Fibroblast of skin of abdomen (primary cell): ENCODE measurements at regions not wholly inside any gene's neighbourhood (a gene's known extent, or its start where the extent isn't known, plus 50 kb on each side); places are given as distances from the start of the nearest gene placed in this dataset.
"Not testable (repeated sequence)": the region's sequence is repeated elsewhere in the genome, so short reads cannot be mapped to it uniquely, and the experiment has no call there.

ENCODE experiments used
- DNase-seq: peaks from one replicate; pipeline ENCODE4 v3.0.0-alpha.2; 2013

DNA sequence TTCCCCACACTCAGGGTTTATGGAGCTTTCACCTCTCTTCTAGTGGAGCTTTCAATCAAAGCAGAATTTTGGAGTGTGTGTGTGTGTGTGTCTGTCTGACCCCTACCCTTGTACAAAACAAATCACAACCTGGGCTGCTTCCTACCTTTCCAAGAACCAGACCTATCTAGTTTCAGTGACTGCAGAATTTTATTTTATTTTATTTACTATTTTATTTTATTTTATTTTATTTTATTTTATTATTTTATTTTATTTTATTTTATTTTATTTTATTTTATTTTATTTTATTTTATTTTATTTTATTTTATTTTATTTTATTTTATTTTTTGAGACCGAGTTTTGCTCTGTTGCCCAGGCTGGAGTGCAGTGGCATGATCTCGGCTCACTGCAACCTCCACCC is 151.6 kb upstream of the SEMA6A start:
- not testable (repeated sequence) for DNase-seq

DNA sequence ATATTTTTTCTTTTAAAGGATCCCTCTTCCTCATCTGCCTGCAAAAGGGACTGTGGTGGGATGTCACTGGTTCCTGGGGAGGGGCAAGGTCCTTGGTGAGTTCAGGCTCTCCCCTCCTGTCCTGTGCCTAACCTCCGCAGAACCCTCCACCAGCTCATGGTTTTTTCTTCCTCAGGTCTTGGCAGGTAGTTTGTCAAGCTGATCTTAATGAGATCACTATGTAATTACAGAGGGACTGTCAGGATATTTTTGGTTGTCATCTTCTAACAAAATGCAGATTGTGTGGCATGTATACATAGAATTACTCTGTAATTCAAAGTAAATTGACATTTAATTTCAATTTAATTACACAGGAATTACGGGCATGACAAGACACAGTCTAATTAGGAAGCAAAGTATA is 150.3 kb upstream of the SEMA6A start:
- DNase-seq = no peak

DNA sequence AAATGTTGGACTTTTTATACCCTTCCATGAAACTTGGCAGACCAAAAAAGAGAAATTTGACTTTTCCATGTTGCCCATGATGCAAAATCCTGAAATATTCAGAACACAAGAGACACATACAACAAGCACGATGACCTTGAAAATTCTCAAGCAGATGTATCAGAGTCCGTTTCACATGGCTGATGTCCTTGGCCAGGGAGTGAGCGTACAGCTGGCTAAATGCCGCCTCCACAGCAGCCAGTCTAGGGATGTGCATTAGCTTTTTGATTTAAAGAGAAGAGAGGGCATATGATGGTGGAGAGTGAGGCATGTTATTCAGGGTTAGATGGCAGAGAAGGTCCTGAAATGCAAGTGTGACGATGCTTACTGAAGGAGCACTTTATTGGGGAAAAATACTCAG is 148.0 kb upstream of the SEMA6A start:
- no peak for DNase-seq

DNA sequence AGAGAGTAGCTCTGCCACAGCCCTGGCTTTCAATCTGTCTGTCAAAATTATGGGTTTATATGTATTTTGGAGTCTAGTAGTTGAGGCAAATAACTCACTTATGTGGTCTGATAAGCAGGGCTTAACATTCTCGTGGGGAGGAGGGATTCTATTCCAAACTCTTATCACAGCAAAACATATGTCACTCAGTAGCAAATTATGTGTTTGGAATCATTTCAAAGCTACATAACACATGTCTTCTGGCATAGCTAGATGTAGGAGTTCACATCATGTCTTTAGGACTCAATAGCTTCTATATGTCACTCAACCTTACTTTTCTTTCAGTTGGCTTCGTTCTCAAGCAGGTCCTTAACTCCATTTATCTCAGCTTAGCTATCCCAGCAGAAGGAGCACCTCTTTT is 144.5 kb upstream of the SEMA6A start:
- no peak for DNase-seq

DNA sequence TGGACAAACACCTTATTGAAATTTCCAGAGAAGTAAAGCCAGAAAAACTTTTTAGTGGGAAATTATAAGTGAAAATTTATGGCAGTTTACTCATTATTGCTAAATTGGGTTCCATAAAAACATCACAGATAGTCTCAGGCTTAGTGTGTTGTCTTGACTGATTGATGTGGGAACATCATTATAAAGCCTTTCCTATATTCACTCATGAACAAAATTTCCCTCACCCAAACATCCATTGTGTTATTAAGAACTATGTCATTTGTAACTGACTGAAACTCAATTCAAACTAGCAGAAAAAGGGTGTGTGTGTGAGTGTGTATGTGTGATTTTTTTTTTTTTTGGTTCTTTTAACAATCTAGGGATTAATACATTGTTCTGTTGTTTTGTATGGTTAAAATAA is 143.7 kb upstream of the SEMA6A start:
- no peak for DNase-seq

DNA sequence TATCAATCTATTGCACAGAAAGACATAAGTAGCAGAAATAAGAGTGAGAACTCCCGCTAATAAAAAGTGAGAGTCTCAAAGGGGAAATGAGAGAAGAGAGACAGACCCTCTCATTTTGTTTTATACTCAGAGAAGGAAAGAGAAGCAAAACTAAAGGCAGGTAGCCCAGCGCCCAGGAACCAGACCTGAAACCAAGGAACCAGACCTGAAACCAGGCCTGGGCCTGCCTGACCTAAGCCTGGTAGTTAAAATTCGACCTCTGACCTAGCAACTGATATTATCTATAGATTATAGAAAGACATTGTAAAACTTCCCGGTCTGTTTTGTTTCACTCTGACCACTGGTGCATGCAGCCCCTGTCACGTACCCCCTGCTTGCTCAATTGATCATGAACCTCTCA is 134.5 kb upstream of the SEMA6A start:
- DNase-seq = no peak

DNA sequence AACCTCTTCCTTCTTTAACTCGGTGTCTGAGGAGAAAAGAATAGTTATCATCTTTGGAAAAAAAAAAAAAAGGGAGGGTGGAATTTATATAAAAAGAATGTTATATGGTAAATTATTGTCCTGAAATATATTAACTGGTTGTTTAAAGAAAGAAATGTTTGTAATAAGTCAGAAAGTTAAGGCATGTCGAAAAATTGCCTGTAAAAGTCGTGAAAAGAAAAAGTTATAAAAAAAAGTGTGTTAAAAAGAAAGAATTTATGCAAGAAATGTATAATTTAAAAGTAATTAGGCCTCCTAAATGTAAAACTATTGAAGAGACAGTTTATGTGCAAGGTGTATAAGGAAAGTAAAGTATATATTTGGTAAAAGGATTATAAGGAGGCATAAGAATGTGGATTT is 130.5 kb upstream of the SEMA6A start:
- DNase-seq = not testable (repeated sequence)

DNA sequence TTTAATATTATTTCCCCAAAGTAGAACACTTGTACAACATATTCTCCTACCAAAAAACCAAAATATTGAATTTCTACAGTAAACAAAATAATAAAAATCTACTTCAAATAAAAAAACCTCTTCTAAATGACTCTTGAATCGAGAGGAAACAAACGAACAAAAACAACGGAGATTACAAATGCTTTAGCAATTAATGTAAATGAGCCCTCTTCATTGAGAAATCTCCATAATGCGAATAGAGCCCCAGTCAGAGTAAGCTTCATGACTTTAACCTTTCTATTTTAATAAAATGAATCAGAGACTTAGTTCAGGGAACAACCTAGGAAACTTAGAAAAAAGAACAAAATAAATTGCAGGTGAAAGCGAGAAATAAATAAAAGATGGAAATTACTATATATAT is 129.3 kb upstream of the SEMA6A start:
- DNase-seq = no peak

DNA sequence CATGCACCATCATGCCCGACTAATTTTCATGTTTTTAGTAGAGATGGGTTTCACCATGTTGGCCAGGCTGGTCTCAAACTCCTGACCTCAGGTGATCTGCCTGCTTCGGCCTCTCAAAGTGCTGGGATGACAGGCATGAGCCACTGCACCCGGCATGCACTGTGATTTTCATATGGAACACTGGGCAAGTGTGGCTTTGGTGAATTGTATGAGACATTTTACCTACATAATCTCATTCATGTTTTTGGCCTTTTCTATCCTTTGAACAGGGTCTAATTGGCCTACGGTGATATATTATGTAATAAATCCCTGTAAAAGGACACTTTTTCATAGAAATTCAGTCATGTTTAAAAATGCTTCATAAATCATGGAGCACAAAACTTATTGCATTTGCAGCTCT is 128.7 kb upstream of the SEMA6A start:
- DNase-seq = no peak

DNA sequence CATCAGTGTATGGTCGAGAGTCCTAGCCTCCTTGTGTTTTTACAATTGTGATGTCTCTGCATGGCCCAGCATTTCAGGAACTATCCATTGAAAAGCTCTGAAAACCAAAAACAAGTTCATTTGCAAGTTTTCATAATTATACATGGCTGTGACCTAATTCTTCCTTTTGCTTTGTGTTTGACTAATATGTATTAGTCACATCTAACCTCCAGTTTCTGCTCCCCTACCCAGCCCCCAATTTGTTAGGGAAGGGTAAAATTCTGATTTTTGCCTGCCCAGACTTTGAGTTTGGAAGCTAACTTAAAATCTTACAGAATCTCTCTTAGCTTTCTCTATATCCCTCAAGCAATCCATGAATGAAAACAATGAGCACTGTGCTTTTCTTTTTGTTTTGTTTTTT is 128.2 kb upstream of the SEMA6A start:
- DNase-seq = no peak

DNA sequence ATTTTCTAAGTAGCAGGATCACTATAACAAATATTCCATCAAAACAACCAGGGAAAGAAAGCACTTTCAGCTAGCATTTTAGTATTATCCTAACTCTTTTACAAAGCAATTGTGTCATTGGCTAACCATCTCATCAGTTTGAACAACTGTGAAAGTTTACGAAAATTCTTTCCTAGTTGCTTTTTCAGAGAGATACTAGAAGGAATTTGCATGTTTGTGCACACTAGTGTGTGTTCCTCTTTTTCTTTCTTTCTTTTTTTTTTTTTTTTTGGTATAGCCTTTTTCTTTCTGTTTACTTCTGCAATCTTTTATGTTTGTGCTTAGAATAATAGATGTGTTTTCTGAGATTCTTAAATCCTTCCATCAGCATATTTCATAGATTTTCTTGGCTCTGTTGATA is 124.7 kb upstream of the SEMA6A start:
- no peak for DNase-seq

DNA sequence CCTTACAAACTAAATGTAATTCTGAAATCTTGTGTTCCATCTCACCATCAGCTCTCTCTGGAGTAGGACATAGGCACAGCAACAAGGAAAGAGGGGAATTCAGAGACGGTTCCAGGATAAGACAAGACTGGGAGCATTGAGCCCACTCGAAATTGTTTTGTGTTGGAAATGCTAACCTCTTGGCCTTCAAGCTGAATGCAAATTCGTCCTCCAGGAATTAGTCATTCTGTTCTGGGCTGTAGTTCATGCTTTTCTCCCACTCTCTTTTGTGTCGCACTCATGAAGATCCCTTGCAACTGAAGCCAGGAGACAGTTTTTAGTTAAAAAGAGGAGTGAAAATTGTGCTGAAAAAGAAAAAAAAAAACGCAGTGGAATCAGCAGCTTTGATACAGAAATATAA is 121.7 kb upstream of the SEMA6A start:
- DNase-seq = no peak

DNA sequence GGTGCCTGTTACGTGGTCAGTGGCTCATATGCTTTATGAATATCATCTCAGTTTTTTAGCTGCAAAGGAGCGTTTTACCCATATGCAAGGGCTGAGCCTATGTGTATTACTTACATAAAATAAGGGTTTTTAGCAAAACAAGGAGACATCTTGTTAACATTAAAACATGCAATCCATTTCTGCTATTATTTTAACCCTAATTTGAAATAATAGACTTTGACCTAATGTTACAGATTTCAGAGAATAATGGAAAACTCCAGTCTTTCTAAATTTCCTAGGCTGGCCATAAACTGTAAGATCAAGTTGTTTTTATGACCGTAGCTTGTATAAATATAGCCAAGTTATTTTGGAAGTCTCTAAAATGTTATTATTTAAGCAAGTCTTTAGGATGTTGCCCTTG is 121.1 kb upstream of the SEMA6A start:
- DNase-seq = no peak

DNA sequence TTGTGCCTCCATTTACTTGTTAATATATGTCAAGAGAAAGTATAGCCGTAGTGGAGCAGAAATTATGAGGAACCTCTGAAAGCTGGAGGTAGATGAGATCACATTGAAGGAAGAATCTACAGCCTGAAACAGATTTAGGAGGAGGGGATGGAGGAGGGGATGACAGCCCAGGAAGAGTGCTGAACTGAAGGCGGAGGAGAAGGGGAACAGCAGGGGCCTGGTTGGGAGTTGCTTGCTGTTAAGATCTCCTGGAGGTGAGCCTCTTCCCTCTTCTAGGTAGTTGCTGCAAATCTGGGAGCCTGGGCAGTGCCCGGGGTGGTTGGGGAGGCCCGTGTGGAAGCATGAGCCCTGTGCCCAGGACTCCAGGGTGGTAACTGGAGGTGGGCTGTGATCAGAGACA is 111.8 kb upstream of the SEMA6A start:
- no peak for DNase-seq

DNA sequence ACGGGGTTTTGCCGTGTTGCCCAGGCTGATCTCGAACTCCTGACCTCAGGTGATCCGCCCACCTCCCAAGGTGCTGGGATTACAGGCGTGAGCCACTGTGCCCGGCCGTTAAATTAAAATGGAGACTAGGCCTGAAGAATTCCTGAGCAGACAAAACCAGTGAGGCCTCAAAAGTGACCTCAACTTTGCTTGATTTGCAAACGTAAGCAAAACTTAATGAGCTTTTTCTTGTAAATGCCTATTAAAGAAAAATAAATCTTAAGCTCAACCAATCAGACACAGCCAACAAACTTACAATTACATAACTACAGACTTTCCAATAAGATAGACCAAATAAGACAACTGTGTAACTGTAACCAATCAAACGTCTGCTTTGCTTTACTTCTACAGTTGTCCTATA is 111.3 kb upstream of the SEMA6A start:
- DNase-seq = no peak

DNA sequence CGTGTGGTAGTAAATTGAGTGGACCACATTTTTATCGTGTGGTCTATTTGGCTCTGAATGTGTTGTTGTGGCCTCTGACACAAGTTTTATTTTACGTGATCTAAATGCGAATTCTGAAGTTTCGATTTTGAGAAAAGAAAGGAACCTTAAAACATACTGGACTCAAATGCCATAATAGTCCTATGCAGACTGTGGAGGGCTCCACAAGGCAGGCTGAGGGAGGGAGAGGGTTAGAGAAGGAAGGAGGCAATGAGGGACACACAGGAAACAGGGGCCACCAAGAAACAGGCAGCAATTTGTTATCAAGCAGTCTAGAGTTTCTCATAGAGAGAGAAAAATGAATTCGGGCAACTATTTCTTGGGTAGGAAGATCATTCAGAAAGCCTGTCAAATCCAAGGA is 110.4 kb upstream of the SEMA6A start:
- no peak for DNase-seq

DNA sequence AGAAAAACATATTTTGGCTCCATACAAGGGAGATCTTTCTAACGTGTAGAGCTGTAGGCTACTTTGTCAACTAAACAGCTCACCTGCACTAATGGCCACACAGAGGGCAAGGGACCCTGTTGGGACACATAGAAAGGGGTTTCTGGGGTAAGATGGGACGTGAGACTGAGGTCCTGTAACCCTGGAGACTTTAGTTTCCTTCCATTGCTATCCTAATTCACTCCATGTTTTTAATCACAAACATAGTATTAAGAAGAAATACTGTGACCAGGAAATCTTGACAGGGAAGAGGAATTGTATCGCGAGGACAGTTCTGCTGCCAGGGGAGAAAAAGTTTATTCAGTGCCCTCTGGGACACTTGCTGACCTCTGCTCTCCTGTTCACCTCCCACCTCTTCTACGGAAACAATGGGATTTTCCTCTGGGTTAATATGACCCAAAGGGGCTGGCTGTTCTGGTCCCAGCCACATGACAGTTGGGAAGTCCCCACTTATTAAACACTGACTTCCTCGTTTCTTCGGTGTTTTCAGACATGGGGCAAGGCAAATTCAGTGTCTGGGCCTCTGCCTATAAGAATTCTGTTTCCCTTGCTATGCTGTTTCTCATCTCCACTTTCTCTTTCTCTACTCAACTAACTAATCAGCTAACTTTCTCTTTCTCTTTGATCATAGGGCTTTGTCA is 106.9 kb upstream of the SEMA6A start:
- no peak for DNase-seq

DNA sequence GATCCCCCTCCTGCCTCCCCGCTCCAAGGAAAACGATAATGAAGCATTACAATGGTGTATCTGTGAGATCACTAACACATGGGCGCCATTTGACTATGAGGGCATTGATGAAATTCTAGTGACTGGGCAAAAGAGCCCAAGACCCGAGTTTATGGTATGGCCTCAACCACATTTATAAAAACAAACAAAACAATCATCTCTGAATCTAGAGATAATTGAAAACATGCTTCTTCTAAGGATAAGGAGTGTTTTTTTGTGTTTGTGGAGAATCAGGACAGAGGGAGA is 100.9 kb upstream of the SEMA6A start:
- peak; percentile 0 for DNase-seq

DNA sequence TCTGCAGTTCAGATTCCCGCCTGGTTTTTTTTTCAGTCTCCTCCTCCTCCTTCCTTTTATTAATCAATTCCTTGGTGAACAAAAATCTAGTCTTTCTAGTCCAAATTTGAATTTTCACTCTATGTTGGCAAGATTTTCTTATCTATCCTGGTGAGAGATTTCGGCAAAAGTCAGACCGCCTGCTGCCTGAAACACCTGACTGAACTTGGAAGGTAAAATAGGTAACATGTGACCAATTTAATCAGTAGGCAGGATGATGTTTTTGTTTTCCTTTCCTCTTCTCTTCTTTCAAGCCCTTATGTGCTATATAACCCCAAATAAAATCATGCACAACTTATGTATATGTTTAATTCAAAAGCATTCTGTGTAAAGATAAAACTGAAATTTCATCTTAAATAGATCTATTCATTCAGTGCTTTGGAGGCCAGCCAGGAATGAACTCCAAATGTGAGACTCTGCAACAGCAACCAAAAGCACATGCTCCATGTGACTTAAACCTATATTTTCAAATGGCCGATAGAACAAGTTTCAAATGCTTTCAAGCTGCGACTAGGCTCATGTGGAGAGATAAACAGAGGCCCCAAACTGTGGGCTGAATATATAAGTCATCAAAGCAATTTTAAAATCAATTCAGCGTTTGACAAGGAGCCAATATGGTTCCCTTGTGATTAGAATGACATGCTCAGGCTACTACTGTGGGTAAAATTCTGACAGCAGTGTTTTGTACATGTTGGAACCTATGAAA is 100.4 kb upstream of the SEMA6A start:
- DNase-seq = no peak

DNA sequence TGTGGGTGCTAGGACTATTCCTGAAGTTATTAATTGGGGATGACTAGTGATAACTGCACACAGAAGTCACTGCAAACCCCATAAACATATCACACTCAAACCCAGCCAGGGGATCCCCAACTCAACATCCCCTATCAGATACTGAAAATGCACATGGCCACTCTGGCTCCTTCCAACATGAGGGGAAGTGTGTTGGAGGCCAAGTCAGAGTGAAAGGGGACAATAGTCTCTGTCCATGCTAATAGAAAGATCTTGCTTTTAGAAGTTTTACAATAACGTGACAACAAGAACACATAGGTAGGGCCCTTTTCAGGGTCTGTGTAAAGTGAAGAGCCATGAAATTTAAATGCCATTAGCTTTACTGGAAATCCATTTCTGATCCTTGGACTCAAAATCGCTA is 98.8 kb upstream of the SEMA6A start:
- DNase-seq = no peak

DNA sequence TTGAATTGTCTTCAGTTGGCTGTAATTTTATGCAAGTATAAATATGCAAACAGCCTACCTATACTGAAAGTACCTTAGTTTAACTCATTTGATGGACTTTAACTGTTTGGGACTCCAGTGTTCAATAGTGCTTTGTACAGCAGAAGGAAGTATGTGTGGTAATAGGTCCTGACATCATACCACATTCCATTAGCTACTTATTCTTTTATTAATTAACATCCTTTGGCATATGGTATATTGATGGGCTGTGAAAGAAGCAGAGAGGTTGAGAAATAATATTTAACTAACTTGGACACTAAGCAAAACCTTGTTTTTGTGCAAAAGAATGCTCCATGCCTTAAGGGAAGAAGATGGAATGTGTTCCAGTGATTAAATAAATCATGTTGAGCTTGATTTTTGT is 97.6 kb upstream of the SEMA6A start:
- no peak for DNase-seq

DNA sequence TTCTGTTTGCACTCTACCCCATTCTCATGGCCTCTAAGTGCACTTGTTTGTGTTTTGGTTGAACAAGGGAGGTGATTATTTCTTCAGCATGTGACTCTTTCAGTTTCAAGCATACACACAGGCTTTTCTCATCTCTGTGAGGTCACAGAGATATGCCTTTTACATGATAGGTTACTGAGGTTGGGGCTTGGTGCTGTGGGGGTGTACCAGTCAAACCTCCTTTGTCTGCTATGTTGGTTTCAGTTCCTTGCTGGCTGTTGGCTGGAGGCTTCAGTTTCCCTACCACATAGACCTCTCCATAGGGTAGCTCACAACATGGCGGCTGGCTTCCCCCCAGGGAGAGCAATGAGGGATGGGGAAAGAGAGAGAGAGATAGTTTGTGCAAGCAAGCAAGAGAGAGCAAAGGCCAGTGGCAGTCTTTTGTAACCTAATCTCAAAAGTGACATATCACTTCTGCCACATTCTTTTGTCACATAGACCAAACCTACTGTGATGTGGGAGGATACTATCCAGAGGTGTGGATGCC is 96.7 kb upstream of the SEMA6A start:
- DNase-seq = no peak

DNA sequence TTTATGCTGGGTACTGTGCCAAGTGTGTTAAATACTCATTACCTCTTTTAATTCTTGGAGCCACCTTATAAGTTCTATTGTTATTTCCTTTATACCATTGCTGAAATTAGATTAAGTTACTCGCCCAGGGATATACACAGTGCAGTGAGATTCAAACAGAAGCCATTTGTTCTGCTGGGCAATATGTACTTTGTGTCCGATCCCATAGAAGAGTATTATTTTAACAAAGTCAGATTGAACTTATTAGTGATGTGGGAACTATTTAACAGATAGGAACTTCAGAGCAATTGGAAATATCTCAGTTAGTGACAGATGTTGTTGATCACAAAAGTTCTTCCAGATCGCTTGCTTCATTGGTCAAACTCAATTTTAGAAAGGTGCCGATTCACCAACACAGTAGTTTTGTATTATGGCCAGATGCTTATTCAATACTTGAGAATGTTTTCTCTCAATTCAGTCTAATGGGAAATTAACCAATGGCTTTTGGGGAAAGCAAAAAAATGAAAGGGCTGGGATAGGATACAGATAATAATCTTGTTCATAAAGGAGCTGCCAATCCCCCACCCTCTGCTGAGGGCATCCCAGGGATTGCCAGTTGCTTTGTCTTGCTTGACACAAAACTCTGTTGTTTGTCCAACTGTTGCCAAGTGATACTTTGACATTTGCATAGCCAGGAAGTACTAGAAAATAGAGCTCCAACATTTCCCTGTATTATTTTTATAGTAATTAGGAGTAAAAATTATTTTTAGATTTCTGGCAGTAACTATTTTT is 94.8 kb upstream of the SEMA6A start:
- no peak for DNase-seq

DNA sequence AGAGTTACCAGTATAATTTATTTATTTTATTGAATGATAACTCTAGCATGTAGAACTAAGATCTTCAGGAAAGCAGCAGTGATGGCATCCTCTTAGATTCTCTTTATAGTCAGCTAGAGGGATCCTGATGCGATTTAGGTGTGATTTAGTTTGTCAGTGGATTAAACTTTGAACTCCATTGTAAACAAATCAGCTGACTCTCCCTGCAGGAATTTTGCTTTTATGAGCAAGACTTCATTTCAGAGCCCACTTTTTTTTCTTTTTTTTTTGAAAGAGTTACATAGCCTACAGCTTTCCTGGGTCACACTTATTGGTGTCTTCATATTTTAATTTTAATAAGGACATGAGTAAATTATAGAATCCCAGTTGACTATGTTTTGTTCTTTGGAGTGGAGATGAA is 93.8 kb upstream of the SEMA6A start:
- no peak for DNase-seq
